Stimulated activated CD4-positive, alpha-beta T cell treated with anti-CD3 and anti-CD28 coated beads, Interleukin-1b, Interleukin-23, amount 100 ng/mL, for 24 hours (primary cell): ENCODE measurements at regions not wholly inside any gene's neighbourhood (a gene's known extent, or its start where the extent isn't known, plus 50 kb on each side); places are given as distances from the start of the nearest gene placed in this dataset.

ENCODE experiments used
- DNase-seq, 4 experiments: peaks; one replicate each; pipeline ENCODE4 v3.0.0-alpha.2; 2020; ENCODE audit warnings: low read depth in 4 of 4, low spot score in 1 of 4

DNA sequence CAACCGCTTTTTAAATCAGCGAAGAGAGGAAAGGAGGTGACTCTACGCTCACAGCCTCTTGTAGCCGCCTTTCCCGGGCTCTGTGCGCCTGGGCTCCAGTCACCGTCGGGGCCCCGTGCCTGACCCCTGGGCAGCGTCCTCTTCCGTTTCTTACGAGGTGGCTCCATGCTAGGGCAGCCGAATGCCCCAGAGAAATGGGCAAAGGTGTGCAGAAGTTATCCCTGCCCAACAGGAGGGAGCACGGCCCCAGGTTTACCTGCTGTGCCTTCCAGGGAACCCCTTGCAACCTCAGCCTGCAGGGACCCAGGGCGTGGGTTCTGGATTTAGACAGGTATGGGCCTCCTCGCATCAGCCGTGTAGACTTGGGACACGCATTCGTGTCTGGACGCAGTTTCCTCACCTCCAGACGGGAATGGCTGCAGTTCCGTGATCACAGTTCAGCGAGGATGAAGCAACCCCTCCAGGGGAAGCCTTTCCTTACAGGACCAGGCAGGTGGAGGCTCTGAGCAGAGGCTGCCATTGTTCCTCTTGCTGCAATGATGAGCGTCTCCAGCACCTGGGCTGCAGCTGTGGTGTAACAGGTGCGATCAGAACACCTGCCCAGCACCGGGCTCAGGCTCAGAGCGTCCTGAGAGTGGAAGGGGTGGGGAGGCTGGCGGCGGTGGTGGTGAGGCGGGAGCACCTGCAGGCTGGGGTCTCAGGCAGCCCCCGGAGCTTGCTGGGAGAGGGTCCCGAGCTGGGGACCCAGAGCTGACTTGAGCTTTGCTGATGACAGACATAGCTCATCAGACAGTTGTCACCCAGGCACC is 81.3 kb upstream of the BHLHE23 start:
- no peak for DNase-seq

- no peak for DNase-seq
Observed at GRCh38 chr20:63087236-63087871, 80.6 kb upstream of the BHLHE23 start.

GRCh38 chr20:63086421-63087235 is 79.9 kb upstream of the BHLHE23 start:
- no peak for DNase-seq

GRCh38 chr20:63085151-63085861 is 78.5 kb upstream of the BHLHE23 start:
- no peak for DNase-seq

DNA sequence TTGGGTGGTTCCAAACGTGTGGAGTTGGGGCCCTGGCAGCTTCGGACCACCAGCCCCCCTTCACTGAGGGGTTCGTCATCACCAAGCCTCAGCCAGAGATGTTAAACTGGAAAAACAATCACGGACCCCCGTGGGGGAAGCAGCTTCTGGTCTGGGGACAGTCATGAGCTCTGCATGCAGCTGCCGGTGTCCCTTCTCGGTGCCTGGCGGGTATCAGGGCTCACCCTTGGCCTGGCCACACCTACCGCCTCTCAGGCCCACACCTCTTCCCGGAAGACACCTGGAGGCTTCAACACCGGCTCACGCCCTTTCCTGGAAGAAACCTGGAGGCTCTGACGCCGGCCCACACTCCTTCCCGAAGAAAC is 77.8 kb upstream of the BHLHE23 start:
- DNase-seq: no peak

- no peak for DNase-seq
Observed at GRCh38 chr20:63083831-63084562, 77.2 kb upstream of the BHLHE23 start.

DNA sequence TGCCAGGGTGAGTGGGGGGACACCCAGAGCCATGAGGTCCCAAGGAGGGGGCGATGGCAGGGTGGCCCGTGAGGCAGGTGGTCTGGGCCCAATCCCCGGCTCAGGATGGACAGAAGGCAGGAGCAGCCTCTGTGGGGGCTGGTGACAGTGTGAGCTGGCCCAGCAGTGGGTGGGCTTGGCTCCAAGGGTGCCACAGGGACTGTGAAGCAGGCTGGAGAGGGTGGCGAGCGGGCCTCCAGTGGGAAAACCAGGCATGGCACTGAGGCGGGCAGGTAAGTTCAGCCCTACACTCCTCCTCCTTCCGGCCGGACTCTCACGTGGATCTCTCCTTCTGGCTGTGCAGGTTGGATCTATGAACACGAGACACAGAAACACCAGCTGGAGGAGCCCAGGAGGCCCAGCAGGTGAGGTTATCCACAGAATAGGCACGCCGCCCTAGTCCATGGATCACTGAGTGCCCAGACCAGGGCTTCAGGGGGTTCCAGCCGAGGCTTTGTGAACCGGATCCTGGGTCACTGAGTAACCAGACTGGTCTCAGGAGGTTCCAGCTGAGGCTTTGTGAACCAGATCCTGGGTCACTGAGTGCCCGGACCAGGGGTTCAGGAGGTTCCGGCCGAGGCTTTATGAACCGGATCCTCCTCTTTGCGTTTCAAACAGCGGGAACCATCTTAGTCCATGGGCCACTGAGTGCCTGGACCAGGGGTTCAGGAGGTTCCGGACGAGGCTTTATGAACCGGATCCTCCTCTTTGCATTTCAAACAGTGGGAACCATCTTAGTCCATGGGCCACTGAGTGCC is 76.4 kb upstream of the BHLHE23 start:
- DNase-seq: no peak

DNA sequence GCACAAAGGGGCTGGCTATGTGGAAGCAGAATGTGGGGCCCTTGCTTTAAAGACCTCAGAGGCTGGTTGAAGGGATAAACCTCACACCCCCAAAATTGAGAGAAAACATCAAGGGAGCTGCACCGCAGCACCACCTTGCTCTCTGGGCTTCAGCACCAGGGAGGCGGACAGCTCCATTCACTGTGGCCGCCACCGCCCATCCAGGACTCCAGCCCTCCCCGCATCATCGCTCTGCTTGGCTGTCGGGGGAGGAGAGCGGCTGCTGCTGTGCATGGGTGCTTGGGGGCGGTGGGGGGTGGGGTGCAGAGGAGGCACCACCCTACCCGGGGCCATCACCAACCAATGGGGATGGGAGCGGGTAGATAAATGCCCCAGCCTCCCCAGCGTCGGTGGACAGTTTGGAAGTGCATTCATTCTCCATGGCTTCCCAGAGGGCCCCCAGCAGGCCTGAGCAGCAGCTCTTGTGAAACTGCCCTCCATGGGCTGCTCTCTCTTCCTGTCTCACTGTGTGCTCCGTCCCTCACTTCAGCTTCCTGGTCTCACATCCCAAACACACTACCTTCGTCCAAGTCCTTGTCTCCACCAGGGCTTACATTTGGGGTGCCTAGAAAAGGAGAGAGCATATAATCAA is 75.7 kb upstream of the BHLHE23 start:
- peak in 1 of 4 experiments; percentile 15 for DNase-seq

DNA sequence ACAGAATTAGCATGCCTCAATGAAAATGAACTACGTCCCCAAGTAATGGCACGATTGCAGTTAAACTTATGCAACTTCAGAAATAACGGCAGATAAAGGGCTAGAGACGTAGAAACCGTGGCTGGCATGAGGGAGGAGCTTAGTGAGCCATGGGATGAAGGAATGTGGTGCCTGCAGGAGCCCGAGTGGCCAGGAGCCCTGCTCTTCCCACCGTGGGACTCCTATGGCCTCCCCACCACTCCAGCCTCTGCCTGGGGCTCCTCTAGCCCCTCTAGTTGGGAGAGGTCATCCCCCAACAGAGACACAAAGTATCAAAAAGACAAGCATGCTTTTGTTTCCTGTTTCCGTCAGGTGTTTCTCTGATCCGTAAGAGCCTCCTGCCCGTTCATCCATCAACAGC is 75.1 kb upstream of the BHLHE23 start:
- DNase-seq: no peak

DNA sequence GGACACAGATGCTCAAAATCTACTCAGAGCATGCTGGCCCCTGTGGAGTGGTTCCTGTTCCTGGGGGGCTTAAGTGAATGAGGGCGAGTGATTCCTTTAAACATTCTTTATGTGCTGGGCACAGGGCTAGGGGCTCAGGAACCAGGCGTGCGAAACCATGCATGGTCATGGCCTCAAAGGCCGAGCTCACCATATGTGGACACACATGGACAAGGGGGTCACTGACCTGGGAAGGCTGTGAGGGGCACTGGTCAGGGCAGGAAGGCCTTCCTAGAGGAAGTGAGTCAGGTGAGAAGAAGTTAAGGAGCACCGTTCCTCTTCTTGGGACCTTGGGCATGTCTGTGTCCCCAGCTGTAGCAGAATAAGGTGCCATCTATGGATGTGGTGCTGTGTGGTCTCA is 74.6 kb upstream of the BHLHE23 start:
- DNase-seq: no peak

DNA sequence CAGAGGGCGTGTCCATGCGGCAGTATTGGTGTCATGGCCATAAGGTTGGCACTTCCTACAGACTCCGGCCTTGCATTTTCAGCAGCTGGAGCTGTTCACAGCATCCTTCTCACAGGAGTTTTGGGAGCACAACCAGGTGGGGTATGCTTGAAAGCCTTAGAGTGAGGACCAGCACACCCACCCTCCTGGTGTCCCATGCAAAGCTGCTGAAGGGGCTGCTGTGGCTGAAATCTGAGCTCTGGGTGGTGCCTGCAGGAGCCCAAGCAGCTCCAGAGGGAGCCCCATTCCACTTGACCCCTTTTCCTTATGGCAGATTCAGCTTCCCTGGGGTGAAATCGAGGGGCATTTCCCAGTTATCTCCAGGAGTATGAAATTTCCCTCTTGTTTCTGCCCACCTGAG is 74.0 kb upstream of the BHLHE23 start:
- DNase-seq: no peak

DNA sequence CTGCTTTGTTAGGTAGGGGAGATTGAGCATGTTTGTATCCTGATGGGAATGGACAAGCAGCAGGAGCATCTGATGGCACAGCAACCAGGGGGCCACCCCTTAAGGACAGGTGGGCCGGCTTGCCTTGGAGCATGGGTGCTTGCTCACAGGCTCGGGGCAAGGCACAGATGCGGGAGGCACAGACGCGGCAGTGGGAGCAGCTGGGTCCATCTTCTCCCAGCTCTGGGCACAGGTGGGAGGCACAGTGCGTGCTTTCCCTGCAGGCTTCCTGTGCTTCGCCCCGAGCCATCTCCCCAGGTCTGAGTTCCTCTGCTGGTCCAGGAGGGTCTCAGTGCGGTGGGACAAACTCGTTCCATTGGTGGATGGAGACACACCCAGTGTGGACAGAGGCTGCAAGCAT is 73.6 kb upstream of the BHLHE23 start:
- DNase-seq: no peak

DNA sequence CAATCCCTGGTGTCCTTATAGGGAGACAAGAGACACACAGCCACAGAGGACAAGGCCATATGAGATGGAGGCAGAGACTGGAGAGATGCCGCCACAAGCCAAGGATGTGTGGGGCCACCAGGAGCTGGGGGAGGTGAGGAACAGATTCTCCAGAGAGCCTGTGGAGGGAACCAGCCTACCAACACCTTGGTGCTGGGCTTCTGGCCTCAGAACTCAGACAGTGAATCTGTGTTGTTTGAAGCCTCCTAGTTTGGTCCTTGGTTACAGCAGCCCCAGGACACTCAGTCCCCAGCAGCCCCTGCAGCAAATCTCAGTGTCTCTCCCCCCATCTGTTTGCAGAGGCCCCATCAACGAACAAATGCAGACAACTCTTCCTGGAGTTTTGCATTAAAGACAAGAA is 73.2 kb upstream of the BHLHE23 start:
- no peak for DNase-seq

- no peak for DNase-seq
Observed at GRCh38 chr20:63077705-63078104, 70.9 kb upstream of the BHLHE23 start.

DNA sequence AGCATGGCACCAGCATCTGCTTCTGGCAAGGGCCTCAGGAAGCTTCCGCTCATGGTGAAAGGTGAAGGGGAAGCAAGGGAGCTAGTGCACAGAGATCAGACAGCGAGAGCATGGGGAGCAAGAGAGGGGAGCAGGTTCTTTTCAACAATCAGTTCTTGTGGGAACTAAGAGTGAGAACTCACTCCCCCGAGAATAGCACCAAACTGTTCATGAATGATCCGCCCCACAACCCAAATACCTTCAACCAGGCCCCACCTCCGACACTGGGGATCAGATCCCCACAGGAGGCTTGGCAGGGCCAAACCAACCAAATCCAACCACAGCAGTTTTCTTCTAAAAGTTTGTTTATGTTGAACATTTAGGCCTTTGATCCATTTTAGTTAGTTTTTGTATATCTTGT is 69.7 kb upstream of the BHLHE23 start:
- DNase-seq: no peak

- DNase-seq: no peak
Observed at GRCh38 chr20:63074631-63075030, 67.9 kb upstream of the BHLHE23 start.

DNA sequence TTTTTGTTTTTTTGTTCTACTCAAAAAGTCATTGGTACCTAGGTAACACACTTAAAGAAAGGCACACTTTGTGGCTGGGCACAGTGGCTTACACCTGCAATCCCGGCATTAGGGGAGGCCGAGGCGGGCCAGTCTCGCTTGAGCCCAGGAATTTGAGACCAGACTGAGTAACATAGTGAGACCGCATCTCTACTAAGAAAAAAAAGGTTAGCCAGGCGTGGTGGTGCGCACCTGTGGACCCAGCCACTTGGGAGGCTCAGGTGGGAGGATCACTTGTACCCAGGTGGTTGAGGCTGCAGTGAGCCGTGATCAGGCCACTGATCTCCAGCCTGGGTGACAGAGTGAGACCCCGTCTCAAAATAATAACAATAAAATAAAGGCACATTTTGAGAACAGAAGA is 67.4 kb upstream of the BHLHE23 start:
- no peak for DNase-seq

DNA sequence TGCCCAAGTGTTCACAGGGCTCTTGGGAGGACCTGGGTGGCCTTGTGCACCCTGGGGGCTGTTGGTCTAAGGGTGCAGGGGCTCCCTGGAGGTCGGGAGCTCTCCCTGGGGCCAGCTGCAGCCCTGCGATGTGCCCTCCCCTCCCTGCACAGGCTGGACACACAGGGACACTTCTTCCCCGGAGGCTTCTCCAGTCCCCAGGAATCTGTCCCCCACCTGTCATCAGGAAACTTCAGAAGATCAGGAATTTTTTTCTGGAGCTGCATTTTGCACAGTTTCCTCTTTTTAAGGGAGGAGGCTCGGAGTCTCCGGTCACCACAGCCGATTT is 66.9 kb upstream of the BHLHE23 start:
- no peak for DNase-seq

GRCh38 chr20:63072991-63073737 is 66.4 kb upstream of the BHLHE23 start:
- no peak for DNase-seq
